GM12891 (cell line): ENCODE measurements at regions not wholly inside any gene's neighbourhood (a gene's known extent, or its start where the extent isn't known, plus 50 kb on each side); places are given as distances from the start of the nearest gene placed in this dataset.

ENCODE experiments used
- DNase-seq: peaks from one replicate; pipeline ENCODE4 v3.0.0; 2011; ENCODE audit warnings: low spot score; ENCODE audit not compliant: insufficient read length
- FAIRE-seq: peaks from 2 replicates; lab custom pipeline; 2011; peaks lifted over from hg19 to GRCh38; lab: Jason Lieb, UNC
- PAX5 ChIP-seq: IDR thresholded peaks from 2 replicates; pipeline ENCODE4 v1.6.1; 2011; ENCODE audit warnings: low read length, moderate library complexity, mild to moderate bottlenecking; ENCODE audit not compliant: insufficient read depth, severe bottlenecking
- POLR2A ChIP-seq: IDR thresholded peaks from 2 replicates; pipeline ENCODE4 v1.6.1; 2011; ENCODE audit warnings: low read depth, low read length, control low read depth
- POLR2AphosphoS5 ChIP-seq: IDR thresholded peaks from 2 replicates; pipeline ENCODE4 v1.6.1; 2011; ENCODE audit warnings: low read depth, low read length, control low read depth
- POU2F2 ChIP-seq: IDR thresholded peaks from 2 replicates; pipeline ENCODE4 v1.6.1; 2011; ENCODE audit warnings: low read depth, mild to moderate bottlenecking, control low read depth, low read length, moderate library complexity
- SPI1 ChIP-seq: IDR thresholded peaks from 2 replicates; pipeline ENCODE4 v1.6.1; 2011; ENCODE audit warnings: low read depth, low read length, control low read depth
- TAF1 ChIP-seq: IDR thresholded peaks from 2 replicates; pipeline ENCODE4 v1.6.1; 2011; ENCODE audit warnings: low read depth, low read length, control low read depth

GRCh38 chr4:13261486-13262257 is 222.5 kb downstream of the RAB28 start:
- TF ChIP-seq PAX5: no peak
- TF ChIP-seq POU2F2: no peak
- TF ChIP-seq SPI1: no peak
- TF ChIP-seq TAF1: no peak
- no peak for TF ChIP-seq POLR2A
- TF ChIP-seq POLR2AphosphoS5: no peak
- FAIRE-seq (no peak), DNase-seq (no peak)

DNA sequence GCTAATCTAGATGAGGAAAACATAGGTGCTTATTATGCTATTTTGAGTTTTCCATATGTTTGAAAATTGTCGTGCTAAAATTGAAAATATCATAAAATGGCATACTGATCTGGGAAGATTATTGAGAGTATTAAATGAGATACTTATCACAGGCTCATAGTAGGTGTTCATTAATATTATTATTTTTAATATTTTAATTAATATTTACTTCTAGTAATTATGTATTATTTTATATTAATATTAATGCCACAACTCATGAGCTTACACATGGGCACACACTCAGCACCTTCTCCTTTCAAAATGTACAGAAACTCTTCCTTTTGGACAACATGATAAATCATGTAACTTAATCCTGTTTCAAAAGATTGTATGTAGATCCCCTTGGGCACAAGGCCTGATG is 223.6 kb downstream of the RAB28 start:
- TF ChIP-seq POLR2A (no peak), PAX5 (no peak), SPI1 (no peak), TAF1 (no peak), POU2F2 (no peak), POLR2AphosphoS5 (no peak)
- DNase-seq (no peak), FAIRE-seq (no peak)

DNA sequence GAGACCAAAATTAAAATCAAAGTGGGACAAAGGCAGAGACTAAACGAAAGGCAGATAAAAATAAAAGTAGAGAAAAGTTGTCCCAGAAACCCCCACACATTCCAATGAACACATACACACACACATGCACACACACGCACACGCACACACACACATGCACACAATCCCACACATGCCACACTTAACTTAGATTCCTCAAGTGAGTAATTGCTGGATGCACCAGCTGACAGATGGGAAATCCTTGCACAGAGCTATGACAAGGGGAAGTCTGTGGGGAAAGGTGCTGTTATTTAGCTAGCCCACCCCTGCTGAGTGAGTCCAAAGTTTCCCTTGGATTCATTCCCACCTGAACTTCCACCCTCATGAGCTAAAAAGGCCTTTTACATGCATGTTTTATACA is 233.9 kb downstream of the RAB28 start:
- TF ChIP-seq TAF1 (no peak), POU2F2 (no peak), PAX5 (no peak), SPI1 (no peak), POLR2AphosphoS5 (no peak), POLR2A (no peak)
- no peak for DNase-seq
- FAIRE-seq: no peak

- no peak for DNase-seq
- no peak for FAIRE-seq
- TF ChIP-seq TAF1 (no peak), SPI1 (no peak), PAX5 (no peak), POU2F2 (no peak), POLR2AphosphoS5 (no peak), POLR2A (no peak)
Observed at GRCh38 chr4:13248621-13249298, 235.4 kb downstream of the RAB28 start.

- TF ChIP-seq POU2F2 (no peak), SPI1 (no peak), POLR2A (no peak), POLR2AphosphoS5 (no peak), PAX5 (no peak), TAF1 (no peak)
- DNase-seq: no peak
- no peak for FAIRE-seq
Observed at GRCh38 chr4:13246107-13246506, 238.0 kb downstream of the RAB28 start.

DNA sequence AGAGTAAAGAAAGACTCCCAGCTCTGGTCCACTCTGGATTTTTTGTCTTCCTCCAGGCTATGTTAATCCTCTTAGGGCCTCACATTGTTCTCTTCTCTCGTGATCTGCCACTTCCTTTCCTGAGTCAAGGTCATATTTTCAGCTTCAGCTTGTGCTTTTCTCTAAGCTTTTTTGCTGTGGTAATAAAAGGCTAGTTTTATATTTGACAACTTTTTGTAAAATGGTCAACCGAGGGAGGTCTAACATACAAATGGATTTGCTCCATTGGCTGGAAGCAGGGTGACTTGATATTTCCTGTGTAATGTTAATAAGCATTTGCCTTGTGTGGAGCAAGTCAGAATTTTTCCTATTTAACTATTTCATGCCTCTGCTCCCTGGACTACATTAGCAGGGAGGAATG is 239.7 kb downstream of the RAB28 start:
- no peak for DNase-seq
- no peak for FAIRE-seq
- TF ChIP-seq PAX5: no peak
- no peak for TF ChIP-seq SPI1
- TF ChIP-seq POLR2A: no peak
- TF ChIP-seq POLR2AphosphoS5: no peak
- TF ChIP-seq TAF1: no peak
- no peak for TF ChIP-seq POU2F2

DNA sequence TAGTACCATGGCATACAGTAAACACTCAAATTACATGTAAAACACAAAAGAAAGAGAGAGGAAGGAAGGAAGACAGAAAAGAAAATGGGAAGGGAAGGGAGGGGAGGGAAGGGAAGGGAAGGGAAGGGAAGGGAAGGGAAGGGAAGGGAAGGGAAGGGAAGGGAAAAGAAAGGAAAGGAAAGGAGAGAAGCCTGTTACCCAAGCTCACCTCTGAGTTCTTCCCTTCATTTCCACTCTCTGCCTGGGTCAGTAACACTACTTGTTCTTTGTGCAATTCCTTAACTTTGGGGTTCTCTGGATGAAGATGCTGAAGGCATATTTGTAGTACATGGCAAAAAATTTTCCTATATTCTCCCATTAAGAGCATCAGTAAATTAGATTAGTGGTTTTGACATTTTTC is 241.0 kb downstream of the RAB28 start:
- DNase-seq (no peak), FAIRE-seq (no peak)
- no peak for TF ChIP-seq PAX5
- no peak for TF ChIP-seq SPI1
- TF ChIP-seq POU2F2: no peak
- no peak for TF ChIP-seq POLR2AphosphoS5
- TF ChIP-seq POLR2A: no peak
- TF ChIP-seq TAF1: no peak

DNA sequence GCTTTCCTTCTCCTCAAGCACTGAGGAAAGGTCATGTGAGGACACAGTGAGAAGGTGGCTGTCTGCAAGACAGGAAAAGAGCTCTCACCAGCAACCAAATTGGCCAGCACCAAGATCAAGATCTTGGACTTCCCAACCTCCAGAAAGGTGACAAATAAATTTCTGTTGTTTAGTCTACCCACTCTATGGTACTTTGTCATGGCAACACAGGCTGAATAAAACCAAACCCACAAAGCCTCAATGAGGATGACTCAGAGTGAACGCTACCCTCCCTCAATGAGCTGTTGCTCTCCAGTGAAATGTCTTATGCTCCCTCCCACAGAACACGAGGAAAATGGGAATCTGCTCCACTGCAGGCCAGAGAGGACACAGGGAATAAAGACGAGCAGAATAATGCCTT is 244.1 kb downstream of the RAB28 start:
- no peak for FAIRE-seq
- no peak for DNase-seq

DNA sequence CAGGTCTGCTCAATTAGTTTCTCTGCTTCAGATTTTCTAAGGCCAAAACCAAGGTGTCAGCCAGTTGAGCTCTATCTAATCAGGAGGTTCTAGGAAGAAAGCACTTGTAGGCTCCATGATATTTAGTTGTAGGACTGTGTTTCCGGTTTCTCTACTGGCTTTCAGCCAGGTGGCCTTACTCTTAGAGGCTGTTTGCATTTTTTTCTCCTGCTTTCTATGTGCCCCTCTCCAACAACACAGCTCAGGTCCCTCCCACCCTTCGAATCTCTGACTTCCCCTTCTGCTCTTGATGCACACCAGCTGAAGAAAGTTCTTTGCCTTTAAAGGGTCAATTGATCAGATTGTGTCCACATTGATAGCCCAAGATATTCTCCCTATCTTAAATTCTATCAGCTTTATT is 245.2 kb downstream of the RAB28 start:
- DNase-seq: no peak
- FAIRE-seq: no peak
- TF ChIP-seq POLR2AphosphoS5: no peak
- no peak for TF ChIP-seq POU2F2
- no peak for TF ChIP-seq TAF1
- no peak for TF ChIP-seq SPI1
- no peak for TF ChIP-seq PAX5
- no peak for TF ChIP-seq POLR2A

More for the DNA sequence above, 244.1 kb downstream of the RAB28 start:
- TF ChIP-seq PAX5: no peak
- TF ChIP-seq POU2F2: no peak
- no peak for TF ChIP-seq SPI1
- no peak for TF ChIP-seq POLR2AphosphoS5
- no peak for TF ChIP-seq TAF1
- TF ChIP-seq POLR2A: no peak

DNA sequence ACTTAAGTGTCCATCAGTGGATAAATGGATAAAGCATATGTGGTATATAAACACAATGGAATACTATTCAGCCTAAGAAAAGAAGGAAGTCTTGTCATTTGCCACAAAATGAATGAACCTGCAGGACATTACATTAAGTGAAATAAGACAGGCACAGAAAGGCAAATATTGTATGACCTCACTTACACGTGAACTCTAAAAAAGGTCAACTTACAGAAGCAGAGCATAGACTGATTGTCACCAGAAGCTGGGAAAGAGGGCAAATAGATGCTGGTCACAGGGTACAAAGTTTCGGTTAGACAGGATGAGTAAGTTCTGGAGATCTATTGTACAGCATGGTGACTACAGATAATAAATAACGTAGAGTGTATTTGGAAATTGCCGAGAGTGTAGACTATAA is 247.7 kb downstream of the RAB28 start:
- no peak for TF ChIP-seq TAF1
- FAIRE-seq: no peak
- DNase-seq: no peak
